DMS153 treated with DMSO at 0.1 percent for 48 hours (cell line): ENCODE measurements at regions not wholly inside any gene's neighbourhood (a gene's known extent, or its start where the extent isn't known, plus 50 kb on each side); places are given as distances from the start of the nearest gene placed in this dataset.

Experiments used
- DNase-seq: peaks from one replicate; lab custom pipeline; 2025; ENCODE audit not compliant: unreplicated experiment; lab: John Stamatoyannopoulos, UW

DNA sequence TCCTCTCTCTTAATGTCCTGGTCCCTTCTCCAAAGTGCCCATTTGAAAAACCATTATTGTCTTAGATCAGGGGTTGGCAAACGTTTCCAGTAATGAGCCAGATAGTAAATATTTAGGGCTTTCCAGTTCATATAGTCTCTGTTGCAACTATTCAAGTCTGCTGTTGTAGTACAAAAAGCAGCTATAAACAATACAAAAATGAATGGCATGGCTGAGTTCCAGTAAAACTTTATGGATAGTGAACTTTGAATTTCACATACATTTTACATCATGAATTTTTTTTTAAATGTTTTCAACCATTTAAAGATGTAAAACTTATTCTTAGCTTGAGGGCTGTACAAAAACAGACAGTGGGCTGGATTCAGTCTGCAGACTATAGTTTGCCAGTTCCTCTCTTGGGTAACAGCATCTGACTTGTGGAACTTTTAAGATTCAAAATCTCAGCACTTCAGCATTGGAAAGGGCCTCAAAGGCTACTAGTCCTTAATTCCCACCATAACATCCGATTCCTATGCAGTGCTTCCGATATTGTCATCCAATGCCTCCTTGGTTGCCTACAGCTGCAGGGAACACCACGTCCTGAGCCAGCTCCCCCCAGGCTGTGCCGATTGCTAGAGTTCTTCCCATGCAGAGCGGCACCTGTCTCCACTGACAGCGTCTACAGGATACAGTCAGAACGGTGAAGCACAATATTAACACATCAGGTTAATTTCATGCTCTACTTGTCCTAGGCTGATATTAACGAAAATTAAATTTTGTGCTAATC is 65.6 kb upstream of the E2F8 start:
- no peak for DNase-seq

GRCh38 chr11:19301361-19301760 is 60.6 kb upstream of the E2F8 start:
- no peak for DNase-seq

DNA sequence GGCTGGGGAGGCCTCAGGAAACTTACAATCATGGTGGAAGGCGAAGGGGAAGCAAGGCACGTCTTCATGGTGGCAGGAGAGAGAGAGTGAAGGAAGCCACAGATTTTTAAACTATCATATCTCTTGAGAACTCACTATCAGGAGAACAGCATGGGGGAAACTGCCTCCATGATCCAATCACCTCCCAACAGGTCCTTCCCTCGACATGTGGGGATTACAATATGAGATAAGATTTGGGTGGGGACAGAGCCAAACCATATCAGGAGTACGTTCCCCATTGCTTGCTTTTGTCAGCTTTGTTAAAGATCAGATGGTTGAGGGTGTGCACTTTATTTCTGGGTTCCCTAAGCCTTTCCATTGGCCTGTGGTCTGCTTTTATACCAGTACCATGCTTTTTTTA is 53.7 kb upstream of the E2F8 start:
- no peak for DNase-seq

- no peak for DNase-seq
Observed at GRCh38 chr11:19291064-19291463, 50.3 kb upstream of the E2F8 start.
